NCI-H2081 (cell line): ENCODE measurements at regions not wholly inside any gene's neighbourhood (a gene's known extent, or its start where the extent isn't known, plus 50 kb on each side); places are given as distances from the start of the nearest gene placed in this dataset.
"Not testable (repeated sequence)": the region's sequence is repeated elsewhere in the genome, so short reads cannot be mapped to it uniquely, and the experiment has no call there.

ENCODE experiments used
- DNase-seq, 2 experiments: peaks; one replicate each; lab custom pipeline; 2025; lab: John Stamatoyannopoulos, UW

- DNase-seq, result no peak
These were observed 925.5 kb downstream of the SLC4A3 start for GRCh38 chr2:220552790-220553535.

GRCh38 chr2:220555961-220556630 lies 928.7 kb downstream of the SLC4A3 start:
- DNase-seq, result no peak

- no peak for DNase-seq
These were observed 929.2 kb downstream of the SLC4A3 start for GRCh38 chr2:220556658-220557057.

- no peak for DNase-seq
These were observed 932.8 kb downstream of the SLC4A3 start for GRCh38 chr2:220560192-220560591.

- no peak for DNase-seq
These were observed 935.1 kb downstream of the SLC4A3 start for GRCh38 chr2:220562375-220563140.

GRCh38 chr2:220568296-220568695 lies 940.9 kb downstream of the SLC4A3 start:
- peak in 1 of 2 experiments; percentile 29 for DNase-seq

GRCh38 chr2:220569112-220569897 lies 941.9 kb downstream of the SLC4A3 start:
- peak; percentile 64 to 91 for DNase-seq

- DNase-seq, result no peak
These were observed 945.0 kb downstream of the SLC4A3 start for GRCh38 chr2:220572385-220572784.

GRCh38 chr2:220574038-220574437 lies 946.6 kb downstream of the SLC4A3 start:
- no peak for DNase-seq

- DNase-seq, result no peak
These were observed 948.5 kb downstream of the SLC4A3 start for GRCh38 chr2:220575963-220576362.

GRCh38 chr2:220579452-220579851 lies 952.0 kb downstream of the SLC4A3 start:
- no peak for DNase-seq

- no peak for DNase-seq
These were observed 952.7 kb downstream of the SLC4A3 start for GRCh38 chr2:220580113-220580512.

- DNase-seq, result no peak
These were observed 956.3 kb downstream of the SLC4A3 start for GRCh38 chr2:220583725-220584124.

- no peak for DNase-seq
These were observed 957.8 kb downstream of the SLC4A3 start for GRCh38 chr2:220585241-220585640.

- no peak for DNase-seq
These were observed 959.6 kb downstream of the SLC4A3 start for GRCh38 chr2:220586980-220587530.

GRCh38 chr2:220588148-220588547 lies 960.7 kb downstream of the SLC4A3 start:
- DNase-seq, result no peak

- DNase-seq, result no peak
These were observed 963.0 kb downstream of the SLC4A3 start for GRCh38 chr2:220590476-220590875.

GRCh38 chr2:220593526-220593925 lies 966.1 kb downstream of the SLC4A3 start:
- DNase-seq, result no peak

GRCh38 chr2:220601674-220602073 lies 970.4 kb downstream of the EPHA4 start:
- DNase-seq, result no peak

GRCh38 chr2:220613004-220613403 lies 959.1 kb downstream of the EPHA4 start:
- not testable (repeated sequence) for DNase-seq

- no peak for DNase-seq
These were observed 958.0 kb downstream of the EPHA4 start for GRCh38 chr2:220614064-220614463.
